Trophoblast cell (in vitro differentiated cells and primary cell): ENCODE measurements at regions not wholly inside any gene's neighbourhood (a gene's known extent, or its start where the extent isn't known, plus 50 kb on each side); places are given as distances from the start of the nearest gene placed in this dataset.
"Not testable (repeated sequence)": the region's sequence is repeated elsewhere in the genome, so short reads cannot be mapped to it uniquely, and the experiment has no call there.

Source experiments
- DNase-seq, 2 donors: peaks; one replicate each; pipeline ENCODE4 v3.0.0-alpha.2; 2016
- H2AFZ ChIP-seq: 2 replicates; pipeline ENCODE4 v1.6.1; 2013; ENCODE audit warnings: low read length, moderate library complexity, mild to moderate bottlenecking; ENCODE audit not compliant: insufficient read depth, poor library complexity
- H2AK5ac ChIP-seq: 2 replicates; pipeline ENCODE4 v1.6.1; 2013; ENCODE audit warnings: mild to moderate bottlenecking, low read length
- H2BK120ac ChIP-seq: 2 replicates; pipeline ENCODE4 v1.6.1; 2013; ENCODE audit warnings: low read length, mild to moderate bottlenecking, moderate library complexity; ENCODE audit not compliant: insufficient read depth, poor library complexity
- H2BK12ac ChIP-seq: 2 replicates; pipeline ENCODE4 v1.6.1; 2013; ENCODE audit warnings: mild to moderate bottlenecking, low read length, moderate library complexity
- H2BK5ac ChIP-seq: 2 replicates; pipeline ENCODE4 v1.6.1; 2013; ENCODE audit warnings: low read length, low read depth, moderate library complexity, mild to moderate bottlenecking; ENCODE audit not compliant: poor library complexity
- H3K14ac ChIP-seq: 2 replicates; pipeline ENCODE4 v1.6.1; 2013; ENCODE audit warnings: mild to moderate bottlenecking, low read length
- H3K18ac ChIP-seq: 2 replicates; pipeline ENCODE4 v1.6.1; 2013; ENCODE audit warnings: mild to moderate bottlenecking, low read length
- H3K23ac ChIP-seq: 2 replicates; pipeline ENCODE4 v1.6.1; 2013; ENCODE audit warnings: low read length
- H3K27ac ChIP-seq: 2 replicates; pipeline ENCODE4 v1.5.1; 2013; ENCODE audit warnings: low read depth, mild to moderate bottlenecking, inconsistent platforms, low read length, moderate library complexity
- H3K27me3 ChIP-seq: 2 replicates; pipeline ENCODE4 v1.6.1; 2013; ENCODE audit warnings: inconsistent platforms, mild to moderate bottlenecking, low read length, moderate library complexity; ENCODE audit not compliant: insufficient read depth
- H3K36me3 ChIP-seq, 2 experiments: 1 replicate in 1 of 2; 2 replicates in 1 of 2; pipeline ENCODE4 v1.6.1; 2013; ENCODE audit warnings: low read length in 2 of 2, mild to moderate bottlenecking in 2 of 2, moderate library complexity in 1 of 2; ENCODE audit not compliant: insufficient read depth in 2 of 2, control insufficient read depth in 1 of 2
- H3K4ac ChIP-seq: 2 replicates; pipeline ENCODE4 v1.6.1; 2013; ENCODE audit warnings: low read depth, mild to moderate bottlenecking, low read length, moderate library complexity
- H3K4me1 ChIP-seq, 2 experiments: 1 replicate in 1 of 2; 2 replicates in 1 of 2; pipeline ENCODE4 v1.6.1; 2013; ENCODE audit warnings: low read length in 2 of 2, mild to moderate bottlenecking in 2 of 2, moderate library complexity in 1 of 2; ENCODE audit not compliant: insufficient read depth in 2 of 2, control insufficient read depth in 1 of 2
- H3K4me2 ChIP-seq: 2 replicates; pipeline ENCODE4 v1.6.1; 2013; ENCODE audit warnings: inconsistent platforms, mild to moderate bottlenecking, low read length, moderate library complexity
- H3K4me3 ChIP-seq: 2 replicates; pipeline ENCODE4 v1.5.1; 2013; ENCODE audit warnings: mild to moderate bottlenecking, low read depth, low read length, inconsistent platforms
- H3K79me1 ChIP-seq: one replicate; pipeline ENCODE4 v1.6.1; 2013; ENCODE audit warnings: low read length
- H3K79me2 ChIP-seq: 2 replicates; pipeline ENCODE4 v1.6.1; 2013; ENCODE audit warnings: low read length, mild to moderate bottlenecking; ENCODE audit not compliant: control insufficient read depth, insufficient read depth, poor library complexity
- H3K9ac ChIP-seq: 2 replicates; pipeline ENCODE4 v1.6.1; 2013; ENCODE audit warnings: mild to moderate bottlenecking, low read length
- H3K9me3 ChIP-seq: 2 replicates; pipeline ENCODE4 v1.6.1; 2013; ENCODE audit warnings: low read depth, mild to moderate bottlenecking, control low read depth, inconsistent platforms, low read length; ENCODE audit not compliant: insufficient read depth
- H4K12ac ChIP-seq: 2 replicates; pipeline ENCODE4 v1.6.1; 2013; ENCODE audit warnings: low read depth, mild to moderate bottlenecking, low read length, moderate library complexity
- H4K8ac ChIP-seq: 2 replicates; pipeline ENCODE4 v1.6.1; 2013; ENCODE audit warnings: low read depth, mild to moderate bottlenecking, low read length, moderate library complexity
- H4K91ac ChIP-seq: one replicate; pipeline ENCODE4 v1.6.1; 2013; ENCODE audit warnings: low read depth, mild to moderate bottlenecking, low read length, moderate library complexity
- WGBS: extraction: QIAGEN DNeasy Blood & Tissue Kit; methylation state at CpG from one replicate; pipeline ENCODE4 v1.1.7; 2013; ENCODE audit warnings: missing lambda C conversion rate; ENCODE audit not compliant: insufficient read length, insufficient coverage; ENCODE audit errors: extremely low coverage; 5-methylcytosine and 5-hydroxymethylcytosine counted together

GRCh38 chr12:124140944-124141486, 153.9 kb upstream of the RFLNA start:
- WGBS, result no CpG with 5 or more reads among the region's 7 CpGs
- Histone ChIP-seq H3K4me1 (peaks cover 2% of the 10 kb centered on the region in 2 experiments), H4K8ac (no peak overlapping the region), H2BK5ac (no peak overlapping the region), H4K91ac (no peak overlapping the region), H3K4me2 (no peak overlapping the region), H3K4ac (no peak overlapping the region), H2AK5ac (no peak overlapping the region), H2BK120ac (no peak overlapping the region), H3K14ac (no peak overlapping the region), H3K79me1 (no peaks in the 10 kb centered on the region), H2AFZ (no peak overlapping the region), H3K18ac (no peak overlapping the region), H3K27ac (no peak overlapping the region), H3K4me3 (no peak overlapping the region), H3K27me3 (no peaks in the 10 kb centered on the region), H3K9me3 (peaks cover 7% of the 10 kb centered on the region), H3K79me2 (no peaks in the 10 kb centered on the region), H2BK12ac (no peak overlapping the region), H3K36me3 (no peaks in the 10 kb centered on the region), H4K12ac (no peak overlapping the region), H3K9ac (no peak overlapping the region), H3K23ac (no peak overlapping the region)
- DNase-seq, result no peak

GRCh38 chr12:124141611-124142010, 153.3 kb upstream of the RFLNA start:
- not testable (repeated sequence) for H3K4me1 ChIP-seq, H3K23ac ChIP-seq
- WGBS, result no CpG with 5 or more reads among the region's 3 CpGs

GRCh38 chr12:124142395-124143035, 152.4 kb upstream of the RFLNA start:
- Histone ChIP-seq H3K79me2 (no peaks in the 10 kb centered on the region), H3K36me3 (no peaks in the 10 kb centered on the region), H3K23ac (no peak overlapping the region), H2AFZ (no peak overlapping the region), H3K27me3 (no peaks in the 10 kb centered on the region), H4K12ac (no peak overlapping the region), H3K4me2 (no peak overlapping the region), H3K9me3 (peaks cover 5% of the 10 kb centered on the region), H3K14ac (no peak overlapping the region), H4K8ac (no peak overlapping the region), H3K4me3 (no peak overlapping the region), H4K91ac (no peak overlapping the region), H3K4ac (no peak overlapping the region), H2BK12ac (no peak overlapping the region), H2AK5ac (no peak overlapping the region), H3K18ac (no peak overlapping the region), H3K79me1 (no peaks in the 10 kb centered on the region), H3K9ac (no peak overlapping the region), H3K4me1 (peaks cover 2% of the 10 kb centered on the region in 2 experiments), H2BK5ac (no peak overlapping the region), H2BK120ac (no peak overlapping the region), H3K27ac (no peak overlapping the region)
- DNase-seq, result no peak
- WGBS, result no CpG with 5 or more reads among the region's 8 CpGs

More at GRCh38 chr12:124141611-124142010, 153.3 kb upstream of the RFLNA start:
- not testable (repeated sequence) for H3K27me3 ChIP-seq, H3K27ac ChIP-seq, H3K14ac ChIP-seq, H2AK5ac ChIP-seq, H3K4me3 ChIP-seq, H3K79me1 ChIP-seq, H3K9me3 ChIP-seq, DNase-seq, H3K4me2 ChIP-seq, H2AFZ ChIP-seq, H3K18ac ChIP-seq, H2BK120ac ChIP-seq, H4K91ac ChIP-seq, H3K79me2 ChIP-seq, H4K8ac ChIP-seq, H4K12ac ChIP-seq, H3K36me3 ChIP-seq, H2BK5ac ChIP-seq, H2BK12ac ChIP-seq, H3K9ac ChIP-seq, H3K4ac ChIP-seq

GRCh38 chr12:124143726-124144125, 151.2 kb upstream of the RFLNA start:
- H3K4ac ChIP-seq, result no peak overlapping the region
- H4K8ac ChIP-seq, result no peak overlapping the region
- no peak overlapping the region for H3K4me3 ChIP-seq
- no peak overlapping the region for H4K12ac ChIP-seq
- H3K4me2 ChIP-seq, result no peak overlapping the region
- no peak for DNase-seq
- H2AK5ac ChIP-seq, result no peak overlapping the region
- H4K91ac ChIP-seq, result no peak overlapping the region
- H3K9me3 ChIP-seq, result peaks cover 5% of the 10 kb centered on the region
- no peak overlapping the region for H2BK120ac ChIP-seq
- no peaks in the 10 kb centered on the region for H3K27me3 ChIP-seq
- H3K4me1 ChIP-seq, result peaks cover 2 to 7% of the 10 kb centered on the region in 2 experiments
- no peak overlapping the region for H2BK5ac ChIP-seq
- no peak overlapping the region for H3K9ac ChIP-seq
- WGBS, result no CpG with 5 or more reads among the region's 5 CpGs
- H3K18ac ChIP-seq, result no peak overlapping the region
- no peak overlapping the region for H2AFZ ChIP-seq
- H3K23ac ChIP-seq, result no peak overlapping the region
- no peaks in the 10 kb centered on the region for H3K79me1 ChIP-seq
- H2BK12ac ChIP-seq, result no peak overlapping the region
- H3K14ac ChIP-seq, result no peak overlapping the region
- H3K36me3 ChIP-seq, result no peaks in the 10 kb centered on the region
- H3K27ac ChIP-seq, result no peak overlapping the region
- H3K79me2 ChIP-seq, result no peaks in the 10 kb centered on the region
